Loucy (cell line): ENCODE measurements at regions not wholly inside any gene's neighbourhood (a gene's known extent, or its start where the extent isn't known, plus 50 kb on each side); places are given as distances from the start of the nearest gene placed in this dataset.
"Not testable (repeated sequence)": the region's sequence is repeated elsewhere in the genome, so short reads cannot be mapped to it uniquely, and the experiment has no call there.

Experiments used
- H2AFZ ChIP-seq: fragments of 200-600 bp; sonication (generic); 2 replicates; pipeline ENCODE4 v1.6.0; 2016; ENCODE audit warnings: antibody characterized with exemption, mild to moderate bottlenecking, low read length, moderate library complexity
- H3F3A ChIP-seq: fragments of 200-600 bp; 2 replicates; pipeline ENCODE4 v1.6.0; 2016; ENCODE audit warnings: antibody characterized with exemption, low read depth, mild to moderate bottlenecking
- H3K27me3 ChIP-seq: fragments of 200-600 bp; sonication (generic); 2 replicates; pipeline ENCODE4 v1.6.1; 2014; ENCODE audit warnings: low read length, mild to moderate bottlenecking; ENCODE audit not compliant: insufficient read depth, poor library complexity, severe bottlenecking
- H3K36me3 ChIP-seq: fragments of 200-600 bp; sonication (generic); 2 replicates; pipeline ENCODE4 v1.6.1; 2016; ENCODE audit warnings: low read length; ENCODE audit not compliant: insufficient read depth
- H3K4me1 ChIP-seq: fragments of 200-600 bp; sonication (generic); 2 replicates; pipeline ENCODE4 v1.5.1; 2014; ENCODE audit warnings: low read length, mild to moderate bottlenecking; ENCODE audit not compliant: insufficient read depth, poor library complexity, severe bottlenecking
- H3K4me2 ChIP-seq: fragments of 200-600 bp; sonication (generic); 2 replicates; pipeline ENCODE4 v1.6.0; 2014; ENCODE audit warnings: antibody characterized with exemption, low read length, low read depth, mild to moderate bottlenecking; ENCODE audit not compliant: poor library complexity, severe bottlenecking
- H3K4me3 ChIP-seq: fragments of 200-600 bp; sonication (generic); 2 replicates; pipeline ENCODE4 v1.5.1; 2014; ENCODE audit warnings: low read length, mild to moderate bottlenecking, mixed read lengths; ENCODE audit not compliant: poor library complexity, severe bottlenecking
- H3K79me2 ChIP-seq: fragments of 200-600 bp; sonication (generic); 2 replicates; pipeline ENCODE4 v1.6.1; 2014; ENCODE audit warnings: low read length; ENCODE audit not compliant: insufficient read depth
- H3K9ac ChIP-seq: fragments of 200-600 bp; sonication (generic); 2 replicates; pipeline ENCODE4 v1.6.0; 2014; ENCODE audit warnings: mild to moderate bottlenecking, low read depth, low read length, moderate library complexity; ENCODE audit not compliant: poor library complexity, severe bottlenecking
- H3K9me2 ChIP-seq: fragments of 200-600 bp; sonication (generic); replicated peaks from 2 replicates; pipeline ENCODE4 v1.6.1; 2016; ENCODE audit warnings: low read depth, low read length, mixed read lengths
- H3K9me3 ChIP-seq: fragments of 200-600 bp; sonication (generic); 2 replicates; pipeline ENCODE4 v1.6.1; 2014; ENCODE audit warnings: mild to moderate bottlenecking, antibody characterized with exemption, low read length, low read depth; ENCODE audit not compliant: insufficient read depth
- H4K20me1 ChIP-seq: fragments of 200-600 bp; sonication (generic); 2 replicates; pipeline ENCODE4 v1.6.0; 2014; ENCODE audit warnings: antibody characterized with exemption, low read length, mild to moderate bottlenecking; ENCODE audit not compliant: insufficient read depth, poor library complexity, severe bottlenecking
- EZH2phosphoT487 ChIP-seq: fragments of 200-600 bp; IDR thresholded peaks from 2 replicates; pipeline ENCODE4 v1.6.1; 2018; ENCODE audit warnings: antibody characterized with exemption, mild to moderate bottlenecking, moderate library complexity, borderline replicate concordance
- TF ChIP-seq, protein P1 (sequence below): fragments of 200-600 bp; sonication (generic); conservative IDR thresholded peaks from 2 replicates; pipeline ENCODE4 v1.5.1; 2014; ENCODE audit warnings: mild to moderate bottlenecking, antibody characterized with exemption, low read length

- TF ChIP-seq EZH2phosphoT487 = no peak
- TF ChIP-seq, protein P1, sequence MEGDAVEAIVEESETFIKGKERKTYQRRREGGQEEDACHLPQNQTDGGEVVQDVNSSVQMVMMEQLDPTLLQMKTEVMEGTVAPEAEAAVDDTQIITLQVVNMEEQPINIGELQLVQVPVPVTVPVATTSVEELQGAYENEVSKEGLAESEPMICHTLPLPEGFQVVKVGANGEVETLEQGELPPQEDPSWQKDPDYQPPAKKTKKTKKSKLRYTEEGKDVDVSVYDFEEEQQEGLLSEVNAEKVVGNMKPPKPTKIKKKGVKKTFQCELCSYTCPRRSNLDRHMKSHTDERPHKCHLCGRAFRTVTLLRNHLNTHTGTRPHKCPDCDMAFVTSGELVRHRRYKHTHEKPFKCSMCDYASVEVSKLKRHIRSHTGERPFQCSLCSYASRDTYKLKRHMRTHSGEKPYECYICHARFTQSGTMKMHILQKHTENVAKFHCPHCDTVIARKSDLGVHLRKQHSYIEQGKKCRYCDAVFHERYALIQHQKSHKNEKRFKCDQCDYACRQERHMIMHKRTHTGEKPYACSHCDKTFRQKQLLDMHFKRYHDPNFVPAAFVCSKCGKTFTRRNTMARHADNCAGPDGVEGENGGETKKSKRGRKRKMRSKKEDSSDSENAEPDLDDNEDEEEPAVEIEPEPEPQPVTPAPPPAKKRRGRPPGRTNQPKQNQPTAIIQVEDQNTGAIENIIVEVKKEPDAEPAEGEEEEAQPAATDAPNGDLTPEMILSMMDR = no peak
- no peaks in the 10 kb centered on the region for H3K4me1 ChIP-seq
- H3K79me2 ChIP-seq = no peaks in the 10 kb centered on the region
These were observed 227.3 kb downstream of the TINAG start for GRCh38 chr6:54535568-54535967.

GRCh38 chr6:54541541-54541940 lies 233.3 kb downstream of the TINAG start:
- H3K9ac ChIP-seq = no peak overlapping the region
- H2AFZ ChIP-seq = no peak overlapping the region
- no peak overlapping the region for H3K4me2 ChIP-seq
- H3K36me3 ChIP-seq = no peaks in the 10 kb centered on the region
- no peaks in the 10 kb centered on the region for H4K20me1 ChIP-seq
- H3K4me1 ChIP-seq = no peaks in the 10 kb centered on the region
- no peak for TF ChIP-seq EZH2phosphoT487
- TF ChIP-seq, protein P1 = no peak
- H3F3A ChIP-seq = no peaks in the 10 kb centered on the region
- H3K4me3 ChIP-seq = no peak overlapping the region
- no peaks in the 10 kb centered on the region for H3K79me2 ChIP-seq
- H3K9me2 ChIP-seq = no peaks in the 10 kb centered on the region
- H3K9me3 ChIP-seq = no peaks in the 10 kb centered on the region
- H3K27me3 ChIP-seq = no peaks in the 10 kb centered on the region

More at GRCh38 chr6:54535568-54535967, 227.3 kb downstream of the TINAG start:
- H3K4me2 ChIP-seq = no peak overlapping the region
- no peaks in the 10 kb centered on the region for H3K27me3 ChIP-seq
- no peaks in the 10 kb centered on the region for H3K36me3 ChIP-seq
- H3K4me3 ChIP-seq = no peak overlapping the region
- H3F3A ChIP-seq = no peaks in the 10 kb centered on the region
- H3K9ac ChIP-seq = no peak overlapping the region
- H2AFZ ChIP-seq = no peak overlapping the region
- no peaks in the 10 kb centered on the region for H3K9me2 ChIP-seq
- no peaks in the 10 kb centered on the region for H4K20me1 ChIP-seq
- H3K9me3 ChIP-seq = no peaks in the 10 kb centered on the region

DNA sequence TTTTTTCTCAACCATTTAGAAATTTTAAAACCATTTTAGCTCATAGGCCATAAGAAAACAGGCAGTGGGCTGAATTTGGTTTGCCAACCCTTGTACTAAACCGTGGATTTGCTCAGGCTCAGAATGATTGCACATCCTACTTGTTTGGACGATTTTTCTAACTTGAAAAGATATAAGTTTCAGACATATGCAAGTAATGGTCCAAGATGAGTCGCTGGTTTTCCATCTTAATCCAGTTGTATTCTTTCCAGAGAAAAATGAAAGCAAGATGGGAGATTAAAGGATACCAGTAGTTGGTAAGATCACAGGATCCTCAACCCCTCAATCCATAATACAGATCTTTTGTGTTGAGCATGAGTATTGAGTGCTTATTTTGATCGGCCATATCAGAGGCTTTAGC lies 250.9 kb downstream of the TINAG start:
- Histone ChIP-seq H3K36me3 (no peaks in the 10 kb centered on the region), H3K27me3 (no peaks in the 10 kb centered on the region), H3K4me2 (no peak overlapping the region), H3K4me3 (no peak overlapping the region), H3F3A (no peaks in the 10 kb centered on the region), H4K20me1 (no peaks in the 10 kb centered on the region), H3K9ac (no peak overlapping the region), H3K79me2 (no peaks in the 10 kb centered on the region), H3K9me2 (no peaks in the 10 kb centered on the region), H3K4me1 (no peaks in the 10 kb centered on the region), H2AFZ (no peak overlapping the region), H3K9me3 (no peaks in the 10 kb centered on the region)
- TF ChIP-seq EZH2phosphoT487 = no peak
- TF ChIP-seq, protein P1 = no peak

GRCh38 chr6:54564188-54564587 lies 255.9 kb downstream of the TINAG start:
- not testable (repeated sequence) for H3F3A ChIP-seq, H3K79me2 ChIP-seq, H3K9ac ChIP-seq, H3K9me2 ChIP-seq, H3K27me3 ChIP-seq, H3K9me3 ChIP-seq, H3K4me1 ChIP-seq, H3K4me2 ChIP-seq, H3K36me3 ChIP-seq, H4K20me1 ChIP-seq, H3K4me3 ChIP-seq, H2AFZ ChIP-seq
